ENCODE measurements at regions not wholly inside any gene's neighbourhood (a gene's known extent, or its start where the extent isn't known, plus 50 kb on each side); places are given as distances from the start of the nearest gene placed in this dataset.

DNA sequence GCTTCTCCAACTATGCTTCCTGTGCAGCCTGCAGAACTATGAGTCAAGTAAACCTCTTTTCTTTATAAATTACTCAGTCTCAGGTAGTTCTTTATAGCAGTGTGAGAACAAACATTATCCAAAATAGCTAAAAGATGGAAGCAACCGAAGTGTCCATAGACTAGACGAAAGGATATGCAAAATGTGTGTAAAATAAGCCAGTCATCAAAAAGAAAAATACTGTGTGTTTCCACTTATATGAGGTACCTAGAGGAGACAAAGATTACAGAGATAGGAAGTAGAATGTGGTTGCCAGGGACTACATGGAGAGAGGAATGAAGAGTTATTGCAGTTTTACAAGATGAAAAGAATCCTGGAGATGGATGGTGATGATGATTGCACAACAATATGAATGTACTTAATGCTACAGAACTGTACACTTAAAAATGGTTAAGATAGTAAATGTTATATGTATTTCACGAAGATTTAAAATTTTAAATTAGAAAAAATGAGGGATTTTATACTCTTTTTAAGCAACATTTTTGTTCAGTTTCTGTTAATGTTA is 99.3 kb upstream of the FN1 start:
- no peak for TF ChIP-seq SUZ12 (IDR thresholded peaks at IDR 0.05; ENCODE audit: unreplicated experiment)
- TF ChIP-seq, protein P1, sequence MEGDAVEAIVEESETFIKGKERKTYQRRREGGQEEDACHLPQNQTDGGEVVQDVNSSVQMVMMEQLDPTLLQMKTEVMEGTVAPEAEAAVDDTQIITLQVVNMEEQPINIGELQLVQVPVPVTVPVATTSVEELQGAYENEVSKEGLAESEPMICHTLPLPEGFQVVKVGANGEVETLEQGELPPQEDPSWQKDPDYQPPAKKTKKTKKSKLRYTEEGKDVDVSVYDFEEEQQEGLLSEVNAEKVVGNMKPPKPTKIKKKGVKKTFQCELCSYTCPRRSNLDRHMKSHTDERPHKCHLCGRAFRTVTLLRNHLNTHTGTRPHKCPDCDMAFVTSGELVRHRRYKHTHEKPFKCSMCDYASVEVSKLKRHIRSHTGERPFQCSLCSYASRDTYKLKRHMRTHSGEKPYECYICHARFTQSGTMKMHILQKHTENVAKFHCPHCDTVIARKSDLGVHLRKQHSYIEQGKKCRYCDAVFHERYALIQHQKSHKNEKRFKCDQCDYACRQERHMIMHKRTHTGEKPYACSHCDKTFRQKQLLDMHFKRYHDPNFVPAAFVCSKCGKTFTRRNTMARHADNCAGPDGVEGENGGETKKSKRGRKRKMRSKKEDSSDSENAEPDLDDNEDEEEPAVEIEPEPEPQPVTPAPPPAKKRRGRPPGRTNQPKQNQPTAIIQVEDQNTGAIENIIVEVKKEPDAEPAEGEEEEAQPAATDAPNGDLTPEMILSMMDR (IDR thresholded peaks at IDR 0.05 in 2 of 3, conservative IDR thresholded peaks at IDR 0.05 in 1 of 3; ENCODE audit: control insufficient read depth in 2 of 3, extremely low read depth in 1 of 3, insufficient read depth in 1 of 3, low read depth in 3 of 3, low read length in 3 of 3) = no peak
- no peak for TF ChIP-seq POLR2AphosphoS5 (IDR thresholded peaks at IDR 0.05; ENCODE audit: low read length)
- no peak for TF ChIP-seq ESRRA (IDR thresholded peaks at IDR 0.05; ENCODE audit: low read length)
- no peak for TF ChIP-seq EZH2 (IDR thresholded peaks at IDR 0.05; ENCODE audit: borderline replicate concordance, control insufficient read depth, low read depth, low read length)
- no peak for TF ChIP-seq CBX5 (IDR thresholded peaks at IDR 0.05; ENCODE audit: low read depth)
- TF ChIP-seq ZNF24 (IDR thresholded peaks at IDR 0.05) = no peak
- no peak for TF ChIP-seq WRNIP1 (IDR thresholded peaks at IDR 0.05; ENCODE audit: borderline replicate concordance, low read depth, low read length)
- no peak for TF ChIP-seq NR2C2 (IDR thresholded peaks at IDR 0.05; ENCODE audit: borderline replicate concordance, control insufficient read depth, insufficient read length, low read depth)
- no peak for TF ChIP-seq NFYA (IDR thresholded peaks at IDR 0.05; ENCODE audit: borderline replicate concordance, low read depth, low read length)
- TF ChIP-seq, protein P2, sequence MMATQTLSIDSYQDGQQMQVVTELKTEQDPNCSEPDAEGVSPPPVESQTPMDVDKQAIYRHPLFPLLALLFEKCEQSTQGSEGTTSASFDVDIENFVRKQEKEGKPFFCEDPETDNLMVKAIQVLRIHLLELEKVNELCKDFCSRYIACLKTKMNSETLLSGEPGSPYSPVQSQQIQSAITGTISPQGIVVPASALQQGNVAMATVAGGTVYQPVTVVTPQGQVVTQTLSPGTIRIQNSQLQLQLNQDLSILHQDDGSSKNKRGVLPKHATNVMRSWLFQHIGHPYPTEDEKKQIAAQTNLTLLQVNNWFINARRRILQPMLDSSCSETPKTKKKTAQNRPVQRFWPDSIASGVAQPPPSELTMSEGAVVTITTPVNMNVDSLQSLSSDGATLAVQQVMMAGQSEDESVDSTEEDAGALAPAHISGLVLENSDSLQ (IDR thresholded peaks at IDR 0.05) = no peak
- no peak for TF ChIP-seq KLF5 (IDR thresholded peaks at IDR 0.05; ENCODE audit: partially characterized antibody)
- TF ChIP-seq, protein P3, sequence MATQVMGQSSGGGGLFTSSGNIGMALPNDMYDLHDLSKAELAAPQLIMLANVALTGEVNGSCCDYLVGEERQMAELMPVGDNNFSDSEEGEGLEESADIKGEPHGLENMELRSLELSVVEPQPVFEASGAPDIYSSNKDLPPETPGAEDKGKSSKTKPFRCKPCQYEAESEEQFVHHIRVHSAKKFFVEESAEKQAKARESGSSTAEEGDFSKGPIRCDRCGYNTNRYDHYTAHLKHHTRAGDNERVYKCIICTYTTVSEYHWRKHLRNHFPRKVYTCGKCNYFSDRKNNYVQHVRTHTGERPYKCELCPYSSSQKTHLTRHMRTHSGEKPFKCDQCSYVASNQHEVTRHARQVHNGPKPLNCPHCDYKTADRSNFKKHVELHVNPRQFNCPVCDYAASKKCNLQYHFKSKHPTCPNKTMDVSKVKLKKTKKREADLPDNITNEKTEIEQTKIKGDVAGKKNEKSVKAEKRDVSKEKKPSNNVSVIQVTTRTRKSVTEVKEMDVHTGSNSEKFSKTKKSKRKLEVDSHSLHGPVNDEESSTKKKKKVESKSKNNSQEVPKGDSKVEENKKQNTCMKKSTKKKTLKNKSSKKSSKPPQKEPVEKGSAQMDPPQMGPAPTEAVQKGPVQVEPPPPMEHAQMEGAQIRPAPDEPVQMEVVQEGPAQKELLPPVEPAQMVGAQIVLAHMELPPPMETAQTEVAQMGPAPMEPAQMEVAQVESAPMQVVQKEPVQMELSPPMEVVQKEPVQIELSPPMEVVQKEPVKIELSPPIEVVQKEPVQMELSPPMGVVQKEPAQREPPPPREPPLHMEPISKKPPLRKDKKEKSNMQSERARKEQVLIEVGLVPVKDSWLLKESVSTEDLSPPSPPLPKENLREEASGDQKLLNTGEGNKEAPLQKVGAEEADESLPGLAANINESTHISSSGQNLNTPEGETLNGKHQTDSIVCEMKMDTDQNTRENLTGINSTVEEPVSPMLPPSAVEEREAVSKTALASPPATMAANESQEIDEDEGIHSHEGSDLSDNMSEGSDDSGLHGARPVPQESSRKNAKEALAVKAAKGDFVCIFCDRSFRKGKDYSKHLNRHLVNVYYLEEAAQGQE (IDR thresholded peaks at IDR 0.05; ENCODE audit: low read depth, low read length) = no peak
